HS-5 (cell line): ENCODE measurements at regions not wholly inside any gene's neighbourhood (a gene's known extent, or its start where the extent isn't known, plus 50 kb on each side); places are given as distances from the start of the nearest gene placed in this dataset.
"Not testable (repeated sequence)": the region's sequence is repeated elsewhere in the genome, so short reads cannot be mapped to it uniquely, and the experiment has no call there.

Experiments
- DNase-seq: peaks from one replicate; pipeline ENCODE4 v3.0.0-alpha.2; 2012; ENCODE audit warnings: low read depth

DNA sequence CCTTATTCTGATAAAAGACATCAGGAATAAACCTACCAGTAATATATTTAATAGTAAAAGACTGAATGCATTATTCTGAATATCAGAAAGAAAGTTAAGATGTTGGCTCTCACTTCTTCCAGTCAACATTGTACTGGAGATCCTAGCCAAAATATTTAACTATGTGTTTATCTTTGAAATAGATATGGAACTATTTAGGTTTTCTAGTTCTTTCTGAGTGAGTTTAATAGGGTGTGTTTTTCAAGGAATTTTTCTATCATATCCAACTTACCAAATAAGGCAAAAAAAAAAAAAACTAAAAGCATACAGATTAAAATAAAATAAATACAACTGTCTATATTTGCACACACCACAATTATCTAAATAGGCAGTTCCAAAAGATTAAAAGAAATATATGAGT lies 478.9 kb upstream of the LMO3 start:
- DNase-seq: no peak

DNA sequence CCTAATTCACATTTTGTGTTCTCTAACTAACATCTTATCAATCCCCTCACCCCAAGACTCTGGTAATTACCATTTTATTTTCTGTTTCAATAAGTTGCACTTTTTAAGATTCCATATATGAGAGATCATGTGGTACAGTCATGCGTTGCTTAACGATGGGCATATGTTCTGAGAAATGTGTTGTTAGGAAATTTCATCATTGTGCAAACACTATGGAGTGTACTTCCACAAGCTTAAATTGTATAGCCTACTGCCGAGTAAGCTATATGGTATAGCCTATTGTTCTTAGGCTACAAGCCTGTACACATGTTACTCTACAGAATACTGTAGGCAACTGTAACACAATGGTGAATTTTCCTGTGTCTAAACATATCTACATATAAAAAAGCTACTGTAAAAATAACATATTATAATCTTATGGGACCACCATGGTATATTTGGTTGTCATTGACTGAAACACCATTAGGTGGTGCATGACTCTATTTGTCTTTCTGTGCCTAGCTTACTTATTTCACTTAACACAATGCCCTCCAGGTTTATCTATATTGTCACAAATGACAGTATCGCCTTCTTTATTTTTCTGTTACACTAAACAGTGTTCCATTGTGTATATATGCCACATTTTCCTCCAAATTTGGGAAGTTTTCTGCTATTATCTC lies 473.4 kb upstream of the LMO3 start:
- DNase-seq: no peak

DNA sequence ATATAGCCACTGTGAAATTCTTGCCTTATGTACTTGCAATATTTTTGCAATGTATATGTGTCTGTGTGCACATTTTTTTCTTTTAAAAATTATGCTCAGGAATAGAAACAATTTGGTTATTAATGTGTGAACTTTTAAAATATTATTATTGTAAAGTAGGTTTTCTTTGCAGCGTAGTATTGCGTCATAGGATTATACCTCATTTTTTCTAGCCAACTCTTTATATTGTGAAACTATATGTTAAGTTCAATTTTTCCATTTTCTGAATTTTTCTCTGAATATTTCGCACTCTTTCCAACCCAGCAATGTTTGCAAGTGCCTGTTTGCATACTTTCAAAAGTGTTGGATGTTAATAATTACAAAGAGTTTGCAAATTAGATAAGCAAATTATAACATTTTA lies 471.6 kb upstream of the LMO3 start:
- DNase-seq: no peak

DNA sequence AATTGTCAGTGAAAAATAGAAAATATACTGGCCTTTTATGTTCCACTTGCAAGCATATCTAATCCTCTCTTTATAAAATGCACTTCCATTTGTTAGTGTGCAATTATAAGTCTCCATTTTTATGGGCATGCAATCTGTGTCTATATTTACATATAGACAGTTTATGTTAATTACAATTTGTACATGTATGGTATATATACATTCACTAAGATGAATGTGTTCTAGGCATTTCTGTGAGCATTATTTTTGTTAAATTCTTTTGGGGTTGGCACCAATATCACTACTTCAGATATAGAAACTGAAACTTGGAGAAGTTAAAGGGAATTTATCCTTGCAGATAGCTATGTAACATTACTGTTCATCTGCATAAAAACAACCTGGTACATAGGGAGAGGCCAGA lies 470.8 kb upstream of the LMO3 start:
- DNase-seq: no peak

DNA sequence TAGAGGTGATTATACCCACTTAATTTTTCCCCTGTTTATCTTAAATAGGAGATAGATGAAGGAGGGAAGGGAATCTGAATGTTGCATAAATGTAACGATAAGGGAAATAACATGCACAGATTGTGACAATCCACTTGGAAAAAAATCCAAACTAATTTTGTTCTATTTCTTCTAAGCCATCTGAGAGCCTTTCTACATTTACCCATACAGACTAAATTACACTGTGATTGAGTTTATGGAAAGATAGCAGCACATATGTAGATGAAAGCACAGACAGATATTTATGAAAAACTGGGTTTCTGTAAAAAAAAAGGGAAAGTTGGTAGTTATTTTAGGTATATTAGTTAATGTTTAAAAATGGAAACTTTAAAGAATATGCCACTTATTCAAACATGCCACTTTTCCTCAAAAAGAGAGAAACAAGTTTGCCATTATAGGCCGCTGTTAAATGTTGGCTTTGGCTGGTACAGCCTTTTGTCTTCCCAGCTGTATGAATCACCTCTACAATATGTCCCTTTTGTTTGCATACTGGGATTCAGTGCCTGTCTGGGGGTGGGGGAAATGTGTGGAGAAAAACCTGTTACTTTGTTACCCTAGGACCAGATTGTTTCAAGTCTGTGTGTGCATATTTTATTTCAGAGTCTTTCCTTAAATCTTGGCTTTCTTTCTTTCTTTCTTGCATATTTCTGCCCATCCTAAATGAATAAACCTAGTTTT lies 470.2 kb upstream of the LMO3 start:
- DNase-seq: no peak

DNA sequence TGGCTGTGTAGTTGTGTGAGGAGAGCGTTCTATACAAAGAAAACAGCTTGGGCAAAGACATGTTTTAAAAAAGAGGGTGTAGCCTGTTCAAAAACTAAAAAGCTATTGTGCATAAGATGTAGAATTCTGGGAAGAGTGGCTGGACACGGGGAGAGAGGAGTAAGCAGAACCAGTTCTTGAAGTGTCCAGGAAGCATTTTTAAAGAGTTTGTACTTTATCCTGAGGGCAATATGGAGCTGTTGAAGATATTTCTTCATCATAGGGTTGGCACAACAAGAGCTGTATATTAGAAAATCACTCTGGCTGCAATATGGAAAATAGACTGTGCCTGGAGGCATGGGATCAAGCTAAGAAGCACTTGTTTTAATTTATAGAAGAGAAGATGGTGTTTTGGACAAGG lies 458.9 kb upstream of the LMO3 start:
- DNase-seq: no peak

DNA sequence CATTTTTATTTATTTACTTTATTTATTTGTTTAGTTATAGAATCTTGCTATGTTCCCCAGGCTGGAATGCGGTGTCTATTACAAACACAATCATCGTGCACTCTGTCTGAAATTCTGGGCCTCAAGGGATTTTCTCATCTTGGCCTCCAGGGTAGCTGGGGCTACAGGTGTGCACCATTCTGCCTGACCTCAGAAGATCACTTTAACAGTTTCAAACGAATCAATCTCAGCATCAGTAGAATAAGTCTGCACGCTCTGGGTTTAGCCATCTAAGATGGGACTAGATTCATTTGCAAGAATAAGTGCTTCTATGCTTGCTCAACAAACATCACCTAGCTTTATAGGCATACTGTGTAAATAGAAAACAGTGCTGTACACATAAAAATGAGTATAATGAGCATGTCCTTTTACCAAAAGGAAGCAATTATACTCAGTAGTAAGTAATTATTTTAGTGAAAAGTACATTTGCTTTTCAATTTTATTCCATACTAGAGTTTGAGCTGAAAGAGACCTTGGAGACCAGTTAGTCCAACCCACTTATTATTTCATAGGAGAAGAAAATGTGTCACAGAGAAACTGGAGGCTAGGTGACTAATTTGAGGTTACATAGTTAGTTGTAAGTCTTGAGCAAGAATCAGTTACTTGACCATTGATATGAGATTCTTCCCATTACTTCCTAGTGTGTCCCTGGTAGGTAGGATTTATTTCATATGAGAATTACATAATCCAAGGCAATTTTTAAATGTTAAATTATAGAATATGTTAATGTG lies 456.5 kb upstream of the LMO3 start:
- DNase-seq: peak; percentile 48

DNA sequence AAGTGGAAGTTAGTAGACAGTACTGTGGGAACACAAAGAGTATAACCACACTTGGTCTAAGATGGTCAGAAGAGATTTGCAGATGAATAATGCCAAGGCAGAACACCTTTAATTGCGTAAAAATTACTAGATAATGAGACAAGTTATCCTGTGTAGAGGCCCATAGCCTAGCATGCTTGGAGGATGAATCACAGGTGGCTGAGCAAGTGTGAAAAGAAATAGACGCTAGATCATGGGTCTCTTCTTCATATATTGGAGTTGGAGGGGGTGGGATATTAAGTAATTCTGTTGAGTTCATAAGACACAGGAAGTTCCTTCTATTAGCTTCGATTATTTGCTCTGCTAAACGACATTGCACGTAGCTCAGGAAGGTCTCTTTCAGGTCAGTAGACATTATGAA lies 454.3 kb upstream of the LMO3 start:
- DNase-seq: no peak

DNA sequence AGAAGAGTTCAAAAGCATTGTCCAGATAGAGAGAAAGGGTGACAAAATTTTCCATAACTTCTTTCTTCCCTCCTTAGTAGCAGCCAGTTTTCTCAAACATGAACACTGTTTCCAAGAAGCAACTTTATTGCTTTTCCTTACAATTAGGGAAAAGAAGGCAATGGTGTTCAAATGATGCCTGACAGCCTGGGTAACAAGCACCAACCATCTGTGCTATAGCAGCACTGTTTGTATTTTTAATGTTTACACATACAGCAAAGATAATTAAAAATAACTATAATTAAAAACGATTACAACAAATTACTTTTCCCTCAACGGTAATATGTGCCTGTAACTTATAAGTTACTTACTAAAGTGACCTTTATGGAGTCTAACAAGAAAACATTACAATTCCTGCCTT lies 450.6 kb upstream of the LMO3 start:
- no peak for DNase-seq

DNA sequence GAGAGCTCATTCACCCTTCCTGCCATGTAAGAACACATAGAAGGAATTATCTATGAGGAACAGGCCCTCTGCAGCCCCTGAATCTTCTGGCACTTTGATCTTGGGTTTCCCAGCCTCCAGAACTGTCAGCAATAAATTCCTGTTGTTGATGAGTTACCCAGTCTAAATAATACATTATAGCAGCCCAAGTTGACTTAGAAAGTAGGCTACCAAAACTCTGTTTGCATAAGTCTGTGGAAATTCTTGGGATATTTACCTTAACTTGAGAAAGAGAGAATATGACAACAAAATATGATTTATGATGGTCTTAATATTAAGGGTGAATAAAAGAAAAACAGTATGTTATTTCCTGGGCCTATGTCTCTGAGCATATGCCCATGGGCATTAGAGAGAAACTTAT lies 433.0 kb upstream of the LMO3 start:
- DNase-seq: no peak

DNA sequence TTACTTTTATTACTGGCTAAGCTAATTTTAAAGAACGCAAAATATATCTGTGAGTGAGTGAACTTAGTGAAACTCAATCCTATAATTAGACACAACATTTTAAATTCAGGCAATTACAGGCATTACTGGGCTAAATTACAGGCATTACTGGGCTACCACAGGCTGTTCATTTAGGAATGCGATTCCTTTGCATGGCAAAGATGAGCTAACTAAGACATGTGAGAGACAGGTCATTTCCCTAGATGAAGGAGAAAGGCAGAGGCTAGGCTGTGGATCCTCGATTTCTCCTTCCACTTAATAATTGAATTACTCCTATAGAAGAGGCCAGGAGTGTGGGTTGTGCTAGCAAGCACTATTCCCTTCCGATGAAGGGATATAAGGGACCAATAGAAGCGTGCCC lies 429.4 kb upstream of the LMO3 start:
- DNase-seq: no peak

DNA sequence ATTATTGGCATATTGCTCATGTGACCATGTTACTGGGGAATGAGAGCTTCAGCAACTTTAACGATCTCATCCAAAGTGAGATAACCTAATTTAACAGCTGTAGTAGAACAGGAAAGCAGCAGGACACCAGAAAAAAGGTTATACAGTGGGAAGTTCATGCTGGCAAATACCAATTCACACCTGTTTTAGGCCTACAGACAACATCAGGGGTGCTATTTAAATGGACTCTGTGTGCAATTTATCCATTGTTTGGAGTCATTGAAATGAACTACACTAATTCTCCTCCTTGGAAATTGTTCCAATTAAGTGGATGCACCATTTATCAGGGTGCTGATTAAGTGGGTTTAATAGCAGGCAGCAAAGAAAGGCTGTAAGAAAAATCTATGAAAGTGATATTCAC lies 424.4 kb upstream of the LMO3 start:
- no peak for DNase-seq

DNA sequence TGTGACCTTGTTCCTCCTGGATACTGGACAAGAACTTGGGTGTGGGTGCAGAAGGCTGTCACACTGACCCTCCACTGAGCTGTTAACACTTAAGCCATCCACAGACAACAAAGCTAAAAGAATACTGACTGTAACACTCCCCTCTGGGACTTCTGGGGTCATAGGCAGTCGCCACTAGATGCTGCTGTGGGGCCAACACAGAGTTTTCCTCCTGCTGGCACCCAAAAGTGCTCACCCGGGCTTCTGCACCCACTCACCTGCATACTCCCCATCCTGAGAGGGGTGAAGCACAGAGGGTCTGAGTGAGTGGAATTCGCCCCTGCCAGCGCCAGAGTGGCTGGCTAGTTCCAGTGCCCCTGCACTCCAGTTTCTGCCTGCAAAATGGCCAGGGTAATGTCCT lies 422.4 kb upstream of the LMO3 start:
- DNase-seq: no peak

DNA sequence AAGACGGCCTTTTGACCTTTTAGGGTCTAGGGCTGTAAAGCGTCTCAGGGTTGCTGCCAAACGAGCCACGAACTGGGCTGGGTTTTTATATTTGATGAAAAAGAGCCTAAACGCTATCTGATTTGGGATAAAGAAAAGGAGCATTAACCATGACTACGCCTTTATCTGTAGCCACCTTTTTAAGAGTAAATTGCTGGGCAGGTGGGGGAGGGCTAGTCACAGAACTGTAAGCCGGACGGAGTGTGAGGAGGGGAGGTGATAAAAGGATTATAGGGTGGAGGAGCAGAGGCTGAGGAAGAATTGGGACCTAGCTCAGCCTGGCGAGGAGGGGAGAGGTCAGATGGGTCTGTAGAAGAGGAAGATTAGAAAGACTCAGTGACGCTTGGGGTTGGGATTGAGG lies 419.5 kb upstream of the LMO3 start:
- not testable (repeated sequence) for DNase-seq

DNA sequence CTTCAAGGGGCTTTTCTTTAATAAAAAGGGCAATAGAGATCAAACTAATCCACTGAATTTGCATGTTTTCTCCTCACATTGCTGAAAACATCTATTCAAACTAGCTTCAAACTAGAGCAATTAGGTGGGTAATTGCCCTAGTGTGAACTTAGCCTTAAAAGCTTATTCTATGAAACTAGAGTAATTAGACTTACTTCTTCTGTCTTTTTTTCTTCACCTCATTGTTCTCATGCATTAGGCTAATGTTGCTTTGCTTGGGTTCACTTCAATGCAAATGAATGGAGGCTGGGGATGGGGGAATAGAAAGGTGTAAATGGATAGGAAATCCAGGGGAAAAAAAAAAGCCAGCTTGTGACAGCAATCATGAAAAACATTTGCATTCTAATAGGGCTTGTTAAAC lies 414.8 kb upstream of the LMO3 start:
- no peak for DNase-seq

DNA sequence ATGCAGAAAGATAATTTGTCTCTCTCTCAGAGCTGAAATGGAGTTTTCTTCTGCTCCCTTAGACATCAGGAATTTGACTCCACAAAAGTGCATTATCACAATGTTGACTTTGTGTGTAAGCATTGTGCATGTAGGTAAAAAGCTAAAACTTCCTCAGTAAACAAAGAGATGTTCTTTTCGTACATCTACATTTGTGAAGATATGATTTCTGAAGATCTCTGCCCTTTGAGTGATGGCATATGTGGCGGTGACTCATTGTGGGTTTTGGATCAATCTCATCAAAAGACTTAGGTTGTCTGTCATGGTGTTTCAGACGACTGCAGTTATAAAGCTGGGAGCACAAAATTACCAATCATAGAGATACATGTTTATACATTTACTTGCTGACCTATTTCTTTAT lies 411.4 kb upstream of the LMO3 start:
- no peak for DNase-seq

DNA sequence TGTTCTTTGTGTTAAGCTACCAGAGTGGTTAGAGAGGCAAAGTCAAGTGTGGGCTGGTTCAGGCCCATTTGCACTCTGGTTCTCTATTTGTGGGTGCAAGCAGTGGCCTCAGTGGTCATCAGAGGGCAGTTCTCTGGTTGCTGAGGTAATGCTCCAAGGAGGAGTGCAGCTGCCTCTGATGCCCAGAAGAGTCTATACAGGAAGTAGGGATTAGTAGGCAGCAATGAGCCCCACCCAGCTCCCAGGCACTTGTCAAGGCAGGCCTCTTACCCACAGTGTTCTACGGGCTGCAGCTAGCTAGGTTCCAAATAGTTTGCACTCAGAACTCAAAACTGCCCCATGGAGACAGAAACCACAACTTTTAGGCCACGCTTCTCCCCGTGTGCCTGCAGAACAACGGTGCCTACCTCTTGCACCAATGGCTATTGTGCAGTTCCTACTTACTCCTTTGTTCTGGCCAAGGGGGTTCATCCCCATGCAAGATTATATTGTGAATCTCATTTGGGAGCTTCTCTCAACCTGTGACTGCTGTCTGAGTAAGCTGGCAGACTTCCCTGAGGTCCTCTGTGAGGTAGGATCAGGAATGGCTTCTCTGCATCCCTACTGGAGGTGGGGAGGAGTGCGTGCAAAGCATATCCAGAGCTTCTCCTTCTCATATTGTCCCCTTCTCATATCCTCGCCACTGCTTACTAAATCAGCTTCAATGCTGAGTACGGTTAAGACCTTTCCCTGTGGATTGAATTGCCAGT lies 410.3 kb upstream of the LMO3 start:
- DNase-seq: no peak

DNA sequence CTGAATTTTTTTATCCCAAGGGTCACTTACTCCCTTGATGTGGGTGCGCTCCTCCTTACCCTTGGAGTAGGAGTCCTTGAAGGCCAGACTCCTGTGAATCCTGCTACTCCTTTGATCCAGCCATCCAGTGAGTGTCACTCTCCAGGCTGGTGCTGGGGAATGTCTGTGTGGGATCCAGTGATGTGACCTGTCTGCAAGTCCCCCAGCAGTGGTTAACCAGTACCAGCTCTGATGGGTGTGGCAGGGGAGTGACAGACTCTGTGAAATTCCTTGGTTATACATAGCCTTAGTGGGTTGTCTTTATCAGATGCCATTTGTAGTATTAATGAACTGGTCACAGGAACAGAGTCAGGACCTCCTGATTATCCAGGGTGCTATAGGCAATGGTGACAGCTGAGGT lies 409.5 kb upstream of the LMO3 start:
- DNase-seq: no peak

DNA sequence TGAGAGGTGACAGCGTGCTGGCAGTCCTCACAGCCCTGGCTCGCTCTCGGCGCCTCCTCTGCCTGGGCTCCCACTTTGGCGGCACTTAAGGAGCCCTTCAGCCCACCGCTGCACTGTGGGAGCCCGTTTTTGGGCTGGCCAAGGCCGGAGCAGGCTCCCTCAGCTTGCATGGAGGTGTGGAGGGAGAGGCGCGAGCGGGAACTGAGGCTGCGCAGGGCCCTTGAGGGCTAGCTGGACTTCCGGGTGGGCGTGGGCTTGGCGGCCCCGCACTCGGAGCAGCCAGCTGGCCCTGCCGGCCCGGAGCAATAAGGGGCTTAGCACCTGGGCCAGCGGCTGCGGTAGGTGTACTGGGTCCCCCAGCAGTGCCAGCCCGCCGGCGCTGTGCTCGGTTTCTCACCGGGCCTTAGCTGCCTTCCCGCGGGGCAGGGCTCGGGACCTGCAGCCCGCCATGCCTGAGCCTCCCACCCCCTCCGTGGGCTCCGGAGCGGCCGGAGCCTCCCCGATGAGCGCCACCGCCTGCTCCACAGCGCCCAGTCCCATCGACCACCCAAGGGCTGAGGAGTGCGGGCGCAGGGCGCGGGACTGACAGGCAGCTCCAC lies 401.6 kb upstream of the LMO3 start:
- DNase-seq: not testable (repeated sequence)

DNA sequence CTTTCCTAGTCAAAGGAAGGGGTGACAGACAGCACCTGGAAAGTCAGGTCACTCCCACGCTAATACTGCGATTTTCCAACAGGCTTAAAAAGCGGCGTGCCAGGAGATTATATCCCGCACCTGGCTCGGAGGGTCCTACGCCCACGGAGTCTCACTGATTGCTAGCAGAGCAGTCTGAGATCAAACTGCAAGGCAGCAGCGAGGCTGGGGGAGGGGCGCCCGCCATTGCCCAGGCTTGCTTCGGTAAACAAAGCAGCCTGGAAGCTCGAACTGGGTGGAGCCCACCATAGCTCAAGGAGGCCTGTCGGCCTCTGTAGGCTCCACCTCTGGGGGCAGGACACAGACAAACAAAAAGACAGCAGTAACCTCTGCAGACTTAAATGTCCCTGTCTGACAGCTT lies 392.6 kb upstream of the LMO3 start:
- DNase-seq: not testable (repeated sequence)

DNA sequence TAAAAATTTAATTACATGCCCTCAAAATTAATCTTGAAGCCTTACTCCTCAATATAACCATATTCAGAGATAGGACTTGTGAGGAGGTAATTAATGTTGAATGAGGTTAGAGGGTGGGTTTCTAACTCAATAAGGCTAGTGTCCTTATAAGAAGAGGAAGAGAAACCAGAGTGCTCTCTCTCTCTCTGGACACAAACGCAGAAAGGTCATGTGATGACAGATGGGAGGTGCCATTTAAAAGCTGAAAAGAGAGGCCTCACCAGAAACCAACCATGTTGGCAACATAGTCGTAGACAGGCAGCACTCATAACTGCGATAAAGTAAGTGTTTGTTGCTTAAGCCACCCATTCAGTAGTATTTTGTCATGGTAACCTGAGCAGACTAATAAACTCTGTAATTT lies 378.5 kb upstream of the LMO3 start:
- DNase-seq: no peak
